K562 (cell line): ENCODE measurements at regions not wholly inside any gene's neighbourhood (a gene's known extent, or its start where the extent isn't known, plus 50 kb on each side); places are given as distances from the start of the nearest gene placed in this dataset.

Source experiments
- ATAC-seq: fragments of 200-7000 bp; cut with Tn5 transposase; 3 replicates; pipeline ENCODE4 v1.9.1; 2020; ENCODE audit warnings: moderate library complexity
- BruUV-seq: library from RNA; stranded (reverse); fragments of 400-500 nt; replicated peaks from 2 replicates; lab custom pipeline; 2021; lab: Mats Ljungman, UMichigan
- CTCF ChIA-PET: fragments of 300-600 bp; formaldehyde crosslinking; extraction: SDS; loops from one replicate; lab custom pipeline; 2021; ENCODE audit warnings: low intra/inter-chr PET ratio; lab: Yijun Ruan, JAX
- POLR2A ChIA-PET: fragments of 300-600, 350-650 bp; sonication (Branson Sonifier 250); formaldehyde crosslinking; extraction: SDS; loops from one replicate; lab custom pipeline; 2021; ENCODE audit warnings: antibody characterized with exemption, inconsistent platforms; lab: Yijun Ruan, JAX
- DNase-seq, 4 experiments: peaks; one replicate each; pipeline versions ENCODE4 v3.0.0 to v3.0.0-alpha.2; 2011 to 2018; ENCODE audit warnings: low spot score in 3 of 4, mixed read lengths in 3 of 4; ENCODE audit errors: extremely low read depth in 1 of 4
- FAIRE-seq: peaks from 2 replicates; lab custom pipeline; 2011; peaks lifted over from hg19 to GRCh38; lab: Jason Lieb, UNC
- H2AFZ ChIP-seq: 2 replicates; pipeline ENCODE4 v1.6.0; 2011; ENCODE audit warnings: low read depth, low read length, control low read depth, inconsistent platforms
- H3K27ac ChIP-seq: fragments of 200-600 bp; 3 replicates; pipeline ENCODE4 v1.8.0; 2011; ENCODE audit warnings: low read depth, mild to moderate bottlenecking, control low read depth, inconsistent platforms, low read length, moderate library complexity, mixed read lengths; ENCODE audit errors: extremely low read depth
- H3K27me3 ChIP-seq, 2 experiments: fragments of 300-600 bp in 1 of 2; 2 replicates in 1 of 2; 3 replicates in 1 of 2; pipeline versions ENCODE4 v1.6.0 to v1.8.0; 2011; ENCODE audit warnings: inconsistent platforms in 2 of 2, low read length in 2 of 2, mild to moderate bottlenecking in 1 of 2, mixed read lengths in 1 of 2, moderate library complexity in 1 of 2; ENCODE audit not compliant: control insufficient read depth in 2 of 2, insufficient read depth in 2 of 2
- H3K36me3 ChIP-seq: fragments of 300-600 bp; 3 replicates; pipeline ENCODE4 v1.8.0; 2011; ENCODE audit warnings: mild to moderate bottlenecking, low read length, inconsistent platforms; ENCODE audit not compliant: control insufficient read depth, insufficient read depth
- H3K4me1 ChIP-seq, 2 experiments: fragments of 200-600 bp in 1 of 2; replicated peaks in 1 of 2; 2 replicates in 1 of 2; 3 replicates in 1 of 2; pipeline versions ENCODE4 v1.5.1 to v1.8.0; 2011; ENCODE audit warnings: inconsistent platforms in 2 of 2, low read length in 2 of 2, mild to moderate bottlenecking in 1 of 2, mixed read lengths in 1 of 2, moderate library complexity in 1 of 2; ENCODE audit not compliant: control insufficient read depth in 2 of 2, insufficient read depth in 2 of 2
- H3K4me2 ChIP-seq: 2 replicates; pipeline ENCODE4 v1.6.1; 2011; ENCODE audit warnings: low read length, control low read depth, inconsistent platforms, mixed read lengths; ENCODE audit not compliant: insufficient read depth
- H3K4me3 ChIP-seq: fragments of 200-600 bp; sonication (generic), shearing (Covaris generic); 2 replicates; pipeline ENCODE4 v1.5.1; 2016; ENCODE audit warnings: control low read depth, inconsistent platforms
- H3K79me2 ChIP-seq: fragments of 200-600 bp; 3 replicates; pipeline ENCODE4 v1.8.0; 2011; ENCODE audit warnings: low read length, inconsistent platforms; ENCODE audit not compliant: control insufficient read depth, insufficient read depth
- H3K9ac ChIP-seq, 2 experiments: 2 replicates each; pipeline versions ENCODE4 v1.6.0 to v1.6.1; 2011; ENCODE audit warnings: low read depth in 2 of 2, low read length in 2 of 2, control low read depth in 1 of 2, inconsistent platforms in 1 of 2, mild to moderate bottlenecking in 1 of 2, mixed read lengths in 1 of 2; ENCODE audit not compliant: insufficient read depth in 1 of 2
- H3K9me1 ChIP-seq: one replicate; pipeline ENCODE4 v1.6.0; 2011; ENCODE audit warnings: inconsistent platforms, mild to moderate bottlenecking, low read length, moderate library complexity; ENCODE audit not compliant: control insufficient read depth, insufficient read depth
- H3K9me3 ChIP-seq: replicated peaks from 2 replicates; pipeline ENCODE4 v1.5.1; 2011; ENCODE audit warnings: low read depth, low read length, inconsistent platforms; ENCODE audit not compliant: control insufficient read depth, insufficient read depth
- H4K20me1 ChIP-seq: replicated peaks from 2 replicates; pipeline ENCODE4 v1.6.1; 2011; ENCODE audit warnings: low read length, inconsistent platforms, mixed read lengths; ENCODE audit not compliant: control insufficient read depth, insufficient read depth
- FIP1L1 ChIP-seq: fragments of 200-400 bp; formaldehyde crosslinking; IDR thresholded peaks from 2 replicates; pipeline ENCODE4 v1.6.1; 2018; ENCODE audit warnings: mild to moderate bottlenecking, low read depth, low read length; ENCODE audit not compliant: poor library complexity, severe bottlenecking
- HOXB6 ChIP-seq: fragments of 250-450 bp; sonication (Bioruptor Pico); IDR thresholded peaks from 2 replicates; pipeline ENCODE4 v1.5.1; 2022; ENCODE audit warnings: mild to moderate bottlenecking, borderline replicate concordance
- NFE2 ChIP-seq: IDR thresholded peaks from 2 replicates; pipeline ENCODE4 v1.6.1; 2014; ENCODE audit warnings: antibody characterized with exemption, low read depth
- POLR2AphosphoS5 ChIP-seq: IDR thresholded peaks from 2 replicates; pipeline ENCODE4 v1.6.1; 2011; ENCODE audit warnings: mild to moderate bottlenecking, low read depth, low read length, moderate library complexity; ENCODE audit not compliant: control insufficient read depth, insufficient read depth
- PYGO2 ChIP-seq: fragments of 450-650 bp; IDR thresholded peaks from 2 replicates; pipeline ENCODE4 v1.6.1; 2016; ENCODE audit warnings: mild to moderate bottlenecking, missing genetic modification characterization, moderate library complexity, missing compliant biosample characterization
- RBM34 ChIP-seq: fragments of 200-400 bp; formaldehyde crosslinking; IDR thresholded peaks from 2 replicates; pipeline ENCODE4 v1.6.1; 2018; ENCODE audit warnings: low read length, borderline replicate concordance; ENCODE audit not compliant: insufficient read depth
- SAFB2 ChIP-seq: fragments of 200-400 bp; formaldehyde crosslinking; IDR thresholded peaks from 2 replicates; pipeline ENCODE4 v1.6.1; 2018; ENCODE audit warnings: borderline replicate concordance, low read length, low read depth, moderate library complexity; ENCODE audit not compliant: severe bottlenecking
- SIRT6 ChIP-seq: IDR thresholded peaks from one replicate; pipeline ENCODE4 v1.6.1; 2012; ENCODE audit warnings: low read depth, mild to moderate bottlenecking, control low read depth, inconsistent platforms, low read length, moderate library complexity
- TAL1 ChIP-seq: fragments of 450-650 bp; IDR thresholded peaks from 2 replicates; pipeline ENCODE4 v1.6.1; 2016; ENCODE audit warnings: mild to moderate bottlenecking
- THRAP3 ChIP-seq: fragments of 450-650 bp; IDR thresholded peaks from 2 replicates; pipeline ENCODE4 v1.6.1; 2016; ENCODE audit warnings: mild to moderate bottlenecking, inconsistent platforms, borderline replicate concordance
- THRB ChIP-seq: fragments of 450-650 bp; formaldehyde crosslinking; conservative IDR thresholded peaks from 2 replicates; pipeline ENCODE4 v1.4.0; 2022; ENCODE audit warnings: mild to moderate bottlenecking, missing genetic modification characterization
- XRCC5 ChIP-seq: fragments of 200-400 bp; formaldehyde crosslinking; IDR thresholded peaks from 2 replicates; pipeline ENCODE4 v1.6.1; 2017; ENCODE audit warnings: low read depth, mild to moderate bottlenecking, low read length
- ZNF124 ChIP-seq: sonication (generic); formaldehyde crosslinking; IDR thresholded peaks from 2 replicates; pipeline ENCODE4 v1.8.1; 2022; ENCODE audit warnings: missing genetic modification reagents
- ZNF134 ChIP-seq: fragments of 250-450 bp; sonication (Bioruptor Pico); conservative IDR thresholded peaks from 2 replicates; pipeline ENCODE4 v1.4.0; 2020
- in situ Hi-C: fragments of 300-500 bp; cut with MboI; formaldehyde crosslinking; loops from 4 replicates; pipeline ENCODE4 v1.15.0; 2018; ENCODE audit warnings: inconsistent platforms, mixed read lengths
- intact Hi-C: fragments of 100-400 bp; cut with micrococcal nuclease; formaldehyde crosslinking; loops from 2 replicates; pipeline ENCODE4 v1.14.2; 2022

GRCh38 chr2:150606380-150607060 is 119.1 kb upstream of the RND3 start:
- no peak overlapping the region for H2AFZ ChIP-seq
- H3K9ac ChIP-seq = no peak overlapping the region
- H3K27me3 ChIP-seq = no peaks in the 10 kb centered on the region
- H3K9me1 ChIP-seq = no peaks in the 10 kb centered on the region
- no peak overlapping the region for H3K4me3 ChIP-seq
- ATAC-seq (no peak), FAIRE-seq (no peak), DNase-seq (no peak)
- H3K36me3 ChIP-seq = no peaks in the 10 kb centered on the region
- no peak overlapping the region for H3K27ac ChIP-seq
- intact Hi-C loops (no loop called here), in situ Hi-C loops (no loop called here)
- no peak overlapping the region for H3K4me2 ChIP-seq
- ChIA-PET CTCF (no interaction called here), POLR2A (no interaction called here)
- no TSS peak for BruUV-seq
- no peaks in the 10 kb centered on the region for H4K20me1 ChIP-seq
- TF ChIP-seq HOXB6 (CRISPR knock-in tag) (no peak), SAFB2 (no peak), THRAP3 (no peak), THRB (CRISPR knock-in tag) (no peak), POLR2AphosphoS5 (no peak), FIP1L1 (no peak), PYGO2 (tag) (no peak), SIRT6 (no peak), RBM34 (no peak), NFE2 (no peak), TAL1 (no peak), ZNF124 (no peak), ZNF134 (CRISPR knock-in tag) (no peak), XRCC5 (no peak)
- TF ChIP-seq, all 486 proteins: peak for 0
- Histone ChIP-seq H3K79me2 (no peaks in the 10 kb centered on the region), H3K4me1 (no peaks in the 10 kb centered on the region), H3K9me3 (no peaks in the 10 kb centered on the region; the same call in none of the 2 replicates)
